SK-N-SH treated with all-trans-retinoic acid at 6 μM for 48 hours (cell line): ENCODE measurements at regions not wholly inside any gene's neighbourhood (a gene's known extent, or its start where the extent isn't known, plus 50 kb on each side); places are given as distances from the start of the nearest gene placed in this dataset.

Experiments
- ATAC-seq: fragments of 200-7000 bp; cut with Tn5 transposase; 3 replicates; pipeline ENCODE4 v1.9.1; 2020; ENCODE audit warnings: mild to moderate bottlenecking, moderate library complexity
- ARNTL ChIP-seq: fragments of 450-650 bp; formaldehyde crosslinking; IDR thresholded peaks from 2 replicates; pipeline ENCODE4 v1.5.0; 2020; ENCODE audit warnings: low read depth, mild to moderate bottlenecking, moderate library complexity, borderline replicate concordance
- BACH2 ChIP-seq: fragments of 250-450 bp; sonication (Bioruptor Pico); IDR thresholded peaks from 2 replicates; pipeline ENCODE4 v1.9.0; 2021; ENCODE audit warnings: mild to moderate bottlenecking, borderline replicate concordance
- CSDC2 ChIP-seq: fragments of 250-450 bp; sonication (Bioruptor Pico); IDR thresholded peaks from 2 replicates; pipeline ENCODE4 v1.5.0; 2020; ENCODE audit warnings: mild to moderate bottlenecking, moderate library complexity
- ESRRG ChIP-seq: fragments of 250-450 bp; sonication (Bioruptor Pico); IDR thresholded peaks from 2 replicates; pipeline ENCODE4 v1.6.1; 2021; ENCODE audit warnings: mild to moderate bottlenecking
- GLIS3 ChIP-seq: fragments of 250-450 bp; sonication (Bioruptor Pico); IDR thresholded peaks from 2 replicates; pipeline ENCODE4 v1.5.0; 2020; ENCODE audit warnings: mild to moderate bottlenecking, moderate library complexity
- ISL1 ChIP-seq: fragments of 250-450 bp; sonication (Bioruptor Pico); IDR thresholded peaks from 2 replicates; pipeline ENCODE4 v2.1.2; 2022; ENCODE audit warnings: mild to moderate bottlenecking, moderate library complexity
- OSR1 ChIP-seq: fragments of 250-450 bp; sonication (Bioruptor Pico); IDR thresholded peaks from 2 replicates; pipeline ENCODE4 v1.8.0; 2022; ENCODE audit warnings: moderate library complexity, mild to moderate bottlenecking, inconsistent platforms
- PPARA ChIP-seq: fragments of 250-450 bp; sonication (Bioruptor Pico); IDR thresholded peaks from 2 replicates; pipeline ENCODE4 v1.5.0; 2020; ENCODE audit warnings: mild to moderate bottlenecking, borderline replicate concordance
- RARB ChIP-seq: fragments of 250-450 bp; sonication (Bioruptor Pico); IDR thresholded peaks from 2 replicates; pipeline ENCODE4 v1.8.0; 2021; ENCODE audit warnings: mild to moderate bottlenecking, moderate library complexity
- SNAI2 ChIP-seq: fragments of 250-450 bp; sonication (Bioruptor Pico); IDR thresholded peaks from 2 replicates; pipeline ENCODE4 v1.5.0; 2020; ENCODE audit warnings: mild to moderate bottlenecking, moderate library complexity
- TCF4 ChIP-seq: fragments of 250-450 bp; sonication (Bioruptor Pico); IDR thresholded peaks from 2 replicates; pipeline ENCODE4 v1.8.0; 2021; ENCODE audit warnings: mild to moderate bottlenecking, moderate library complexity, borderline replicate concordance
- TOX ChIP-seq: fragments of 250-450 bp; sonication (Bioruptor Pico); IDR thresholded peaks from 2 replicates; pipeline ENCODE4 v1.8.0; 2021; ENCODE audit warnings: mild to moderate bottlenecking, moderate library complexity, borderline replicate concordance
- ZFP3 ChIP-seq: fragments of 250-450 bp; sonication (Bioruptor Pico); IDR thresholded peaks from 2 replicates; pipeline ENCODE4 v1.5.0; 2020; ENCODE audit warnings: mild to moderate bottlenecking, moderate library complexity
- ZFP30 ChIP-seq: fragments of 450-650 bp; formaldehyde crosslinking; IDR thresholded peaks from 2 replicates; pipeline ENCODE4 v1.5.0; 2022; ENCODE audit warnings: mild to moderate bottlenecking, moderate library complexity
- ZNF565 ChIP-seq: fragments of 450-650 bp; formaldehyde crosslinking; conservative IDR thresholded peaks from 2 replicates; pipeline ENCODE4 v1.5.0; 2020; ENCODE audit warnings: low read depth, mild to moderate bottlenecking, moderate library complexity
- ZNF70 ChIP-seq: fragments of 450-650 bp; formaldehyde crosslinking; IDR thresholded peaks from 2 replicates; pipeline ENCODE4 v1.5.0; 2020; ENCODE audit warnings: mild to moderate bottlenecking, moderate library complexity
- ZNF8 ChIP-seq: fragments of 450-650 bp; formaldehyde crosslinking; IDR thresholded peaks from 2 replicates; pipeline ENCODE4 v1.5.0; 2020; ENCODE audit warnings: mild to moderate bottlenecking, moderate library complexity
- TF ChIP-seq, protein P1 (sequence below): fragments of 250-450 bp; sonication (Bioruptor Pico); IDR thresholded peaks from 2 replicates; pipeline ENCODE4 v1.5.0; 2020; ENCODE audit warnings: mild to moderate bottlenecking, moderate library complexity
- TF ChIP-seq, protein P2 (sequence below): fragments of 250-450 bp; sonication (Bioruptor Pico); IDR thresholded peaks from 2 replicates; pipeline ENCODE4 v1.8.0; 2021; ENCODE audit warnings: low read depth, mild to moderate bottlenecking, moderate library complexity, borderline replicate concordance
- TF ChIP-seq, protein P3 (sequence below): fragments of 250-450 bp; sonication (Bioruptor Pico); IDR thresholded peaks from 2 replicates; pipeline ENCODE4 v1.5.1; 2020; ENCODE audit warnings: low read depth, mild to moderate bottlenecking, moderate library complexity
- TF ChIP-seq, protein P4 (sequence below): fragments of 250-450 bp; sonication (Bioruptor Pico); IDR thresholded peaks from 2 replicates; pipeline ENCODE4 v1.8.0; 2020; ENCODE audit warnings: mild to moderate bottlenecking, moderate library complexity, borderline replicate concordance

DNA sequence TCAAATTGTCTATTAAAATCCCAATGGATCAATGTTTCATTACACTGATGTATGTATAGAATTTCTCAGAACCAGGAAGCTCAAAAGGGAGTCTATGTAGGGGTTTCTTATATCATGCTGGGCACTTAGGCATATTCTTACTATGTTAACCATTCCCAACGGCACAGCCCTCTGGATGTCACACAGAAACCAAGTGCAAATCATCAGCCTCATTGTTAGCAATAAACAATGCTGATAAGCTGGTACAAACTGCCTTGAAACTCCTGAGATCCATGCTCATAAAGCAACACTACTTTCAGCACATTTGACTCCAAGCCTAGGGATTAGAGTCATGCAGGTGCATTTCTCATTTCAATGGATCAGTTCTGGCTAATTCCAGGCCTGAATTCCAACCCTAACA lies 730.2 kb upstream of the SLC39A10 start:
- no peak for ATAC-seq
- TF ChIP-seq SNAI2 (CRISPR knock-in tag) (no peak), GLIS3 (CRISPR knock-in tag) (no peak), ZNF565 (no peak)

DNA sequence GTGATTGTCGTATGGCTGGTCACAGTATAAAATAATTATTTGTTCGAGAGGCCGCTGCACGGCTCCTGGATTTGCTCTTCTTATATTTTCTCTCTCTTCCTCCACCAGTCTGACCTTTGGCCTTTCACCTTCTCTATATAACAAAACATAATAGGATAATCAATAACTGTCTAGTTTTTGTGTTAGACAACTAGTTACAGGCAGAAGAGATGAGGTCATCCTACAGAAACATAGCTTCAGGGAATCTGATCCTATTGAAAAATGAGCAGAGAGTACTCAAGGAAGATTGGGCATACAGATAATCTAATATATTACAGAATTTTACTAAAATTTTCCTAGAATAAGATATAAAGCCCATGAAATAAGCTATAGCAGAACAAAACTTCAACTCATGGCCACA lies 731.3 kb upstream of the SLC39A10 start:
- ATAC-seq: no peak
- TF ChIP-seq ZNF565 (no peak), ZFP3 (CRISPR knock-in tag) (no peak)

DNA sequence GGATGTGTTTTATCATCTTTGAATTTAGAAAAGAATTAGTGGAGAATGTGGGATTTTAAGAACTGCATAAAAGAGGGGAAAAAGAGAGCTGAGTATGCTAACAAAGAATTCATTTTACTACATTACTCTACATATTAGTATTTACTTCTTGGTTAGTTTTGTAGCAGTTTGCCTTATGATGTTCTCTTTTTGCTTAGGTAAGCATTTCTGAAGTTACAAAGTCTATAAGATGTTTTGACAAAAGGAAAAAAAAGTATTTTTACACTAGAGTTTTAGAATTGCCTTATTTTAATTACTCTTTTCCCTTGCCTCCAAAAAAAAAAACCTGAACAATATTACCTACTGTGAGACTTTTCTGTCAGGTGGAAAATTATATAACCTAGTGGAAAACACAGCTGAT lies 739.5 kb upstream of the SLC39A10 start:
- ATAC-seq: no peak
- TF ChIP-seq ZNF70 (CRISPR knock-in tag): no peak
- TF ChIP-seq RARB (CRISPR knock-in tag): no peak
- no peak for TF ChIP-seq ZFP30 (CRISPR knock-in tag)
- no peak for TF ChIP-seq CSDC2
- TF ChIP-seq TOX (CRISPR knock-in tag): no peak
- TF ChIP-seq ESRRG (CRISPR knock-in tag): no peak
- TF ChIP-seq, protein P1, sequence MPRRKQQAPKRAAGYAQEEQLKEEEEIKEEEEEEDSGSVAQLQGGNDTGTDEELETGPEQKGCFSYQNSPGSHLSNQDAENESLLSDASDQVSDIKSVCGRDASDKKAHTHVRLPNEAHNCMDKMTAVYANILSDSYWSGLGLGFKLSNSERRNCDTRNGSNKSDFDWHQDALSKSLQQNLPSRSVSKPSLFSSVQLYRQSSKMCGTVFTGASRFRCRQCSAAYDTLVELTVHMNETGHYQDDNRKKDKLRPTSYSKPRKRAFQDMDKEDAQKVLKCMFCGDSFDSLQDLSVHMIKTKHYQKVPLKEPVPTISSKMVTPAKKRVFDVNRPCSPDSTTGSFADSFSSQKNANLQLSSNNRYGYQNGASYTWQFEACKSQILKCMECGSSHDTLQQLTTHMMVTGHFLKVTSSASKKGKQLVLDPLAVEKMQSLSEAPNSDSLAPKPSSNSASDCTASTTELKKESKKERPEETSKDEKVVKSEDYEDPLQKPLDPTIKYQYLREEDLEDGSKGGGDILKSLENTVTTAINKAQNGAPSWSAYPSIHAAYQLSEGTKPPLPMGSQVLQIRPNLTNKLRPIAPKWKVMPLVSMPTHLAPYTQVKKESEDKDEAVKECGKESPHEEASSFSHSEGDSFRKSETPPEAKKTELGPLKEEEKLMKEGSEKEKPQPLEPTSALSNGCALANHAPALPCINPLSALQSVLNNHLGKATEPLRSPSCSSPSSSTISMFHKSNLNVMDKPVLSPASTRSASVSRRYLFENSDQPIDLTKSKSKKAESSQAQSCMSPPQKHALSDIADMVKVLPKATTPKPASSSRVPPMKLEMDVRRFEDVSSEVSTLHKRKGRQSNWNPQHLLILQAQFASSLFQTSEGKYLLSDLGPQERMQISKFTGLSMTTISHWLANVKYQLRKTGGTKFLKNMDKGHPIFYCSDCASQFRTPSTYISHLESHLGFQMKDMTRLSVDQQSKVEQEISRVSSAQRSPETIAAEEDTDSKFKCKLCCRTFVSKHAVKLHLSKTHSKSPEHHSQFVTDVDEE: no peak
- TF ChIP-seq OSR1 (CRISPR knock-in tag): no peak
- TF ChIP-seq ISL1: no peak
- TF ChIP-seq ZNF8: no peak
- no peak for TF ChIP-seq PPARA
- TF ChIP-seq, protein P2, sequence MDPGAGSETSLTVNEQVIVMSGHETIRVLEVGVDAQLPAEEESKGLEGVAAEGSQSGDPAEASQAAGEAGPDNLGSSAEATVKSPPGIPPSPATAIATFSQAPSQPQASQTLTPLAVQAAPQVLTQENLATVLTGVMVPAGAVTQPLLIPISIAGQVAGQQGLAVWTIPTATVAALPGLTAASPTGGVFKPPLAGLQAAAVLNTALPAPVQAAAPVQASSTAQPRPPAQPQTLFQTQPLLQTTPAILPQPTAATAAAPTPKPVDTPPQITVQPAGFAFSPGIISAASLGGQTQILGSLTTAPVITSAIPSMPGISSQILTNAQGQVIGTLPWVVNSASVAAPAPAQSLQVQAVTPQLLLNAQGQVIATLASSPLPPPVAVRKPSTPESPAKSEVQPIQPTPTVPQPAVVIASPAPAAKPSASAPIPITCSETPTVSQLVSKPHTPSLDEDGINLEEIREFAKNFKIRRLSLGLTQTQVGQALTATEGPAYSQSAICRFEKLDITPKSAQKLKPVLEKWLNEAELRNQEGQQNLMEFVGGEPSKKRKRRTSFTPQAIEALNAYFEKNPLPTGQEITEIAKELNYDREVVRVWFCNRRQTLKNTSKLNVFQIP (CRISPR knock-in tag): no peak
- TF ChIP-seq, protein P3, sequence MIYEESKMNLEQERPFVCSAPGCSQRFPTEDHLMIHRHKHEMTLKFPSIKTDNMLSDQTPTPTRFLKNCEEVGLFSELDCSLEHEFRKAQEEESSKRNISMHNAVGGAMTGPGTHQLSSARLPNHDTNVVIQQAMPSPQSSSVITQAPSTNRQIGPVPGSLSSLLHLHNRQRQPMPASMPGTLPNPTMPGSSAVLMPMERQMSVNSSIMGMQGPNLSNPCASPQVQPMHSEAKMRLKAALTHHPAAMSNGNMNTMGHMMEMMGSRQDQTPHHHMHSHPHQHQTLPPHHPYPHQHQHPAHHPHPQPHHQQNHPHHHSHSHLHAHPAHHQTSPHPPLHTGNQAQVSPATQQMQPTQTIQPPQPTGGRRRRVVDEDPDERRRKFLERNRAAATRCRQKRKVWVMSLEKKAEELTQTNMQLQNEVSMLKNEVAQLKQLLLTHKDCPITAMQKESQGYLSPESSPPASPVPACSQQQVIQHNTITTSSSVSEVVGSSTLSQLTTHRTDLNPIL (CRISPR knock-in tag): no peak

DNA sequence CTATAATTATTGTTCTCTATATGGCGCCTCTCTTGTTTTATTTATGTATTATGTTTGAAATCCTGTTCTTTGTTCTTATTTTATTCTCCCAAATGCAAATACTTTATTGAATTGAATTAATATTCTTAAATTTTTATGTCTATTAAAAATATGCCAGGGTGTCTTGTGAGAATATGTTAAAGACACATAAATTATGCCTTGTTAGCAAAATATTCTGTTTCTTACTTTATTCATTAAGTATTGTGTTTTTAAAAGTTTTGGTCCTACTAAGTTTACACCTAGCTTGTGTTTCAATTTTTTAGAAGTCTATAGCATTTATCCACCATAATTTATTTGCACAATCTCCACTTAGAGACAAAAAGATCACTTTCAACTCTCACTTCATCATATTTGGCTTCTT lies 741.5 kb upstream of the SLC39A10 start:
- no peak for TF ChIP-seq ZNF70 (CRISPR knock-in tag)
- TF ChIP-seq, protein P4, sequence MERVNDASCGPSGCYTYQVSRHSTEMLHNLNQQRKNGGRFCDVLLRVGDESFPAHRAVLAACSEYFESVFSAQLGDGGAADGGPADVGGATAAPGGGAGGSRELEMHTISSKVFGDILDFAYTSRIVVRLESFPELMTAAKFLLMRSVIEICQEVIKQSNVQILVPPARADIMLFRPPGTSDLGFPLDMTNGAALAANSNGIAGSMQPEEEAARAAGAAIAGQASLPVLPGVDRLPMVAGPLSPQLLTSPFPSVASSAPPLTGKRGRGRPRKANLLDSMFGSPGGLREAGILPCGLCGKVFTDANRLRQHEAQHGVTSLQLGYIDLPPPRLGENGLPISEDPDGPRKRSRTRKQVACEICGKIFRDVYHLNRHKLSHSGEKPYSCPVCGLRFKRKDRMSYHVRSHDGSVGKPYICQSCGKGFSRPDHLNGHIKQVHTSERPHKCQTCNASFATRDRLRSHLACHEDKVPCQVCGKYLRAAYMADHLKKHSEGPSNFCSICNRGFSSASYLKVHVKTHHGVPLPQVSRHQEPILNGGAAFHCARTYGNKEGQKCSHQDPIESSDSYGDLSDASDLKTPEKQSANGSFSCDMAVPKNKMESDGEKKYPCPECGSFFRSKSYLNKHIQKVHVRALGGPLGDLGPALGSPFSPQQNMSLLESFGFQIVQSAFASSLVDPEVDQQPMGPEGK (CRISPR knock-in tag): no peak
- no peak for TF ChIP-seq GLIS3 (CRISPR knock-in tag)
- TF ChIP-seq ZNF565: no peak
- no peak for TF ChIP-seq ARNTL
- TF ChIP-seq, protein P3 (CRISPR knock-in tag): no peak
- TF ChIP-seq RARB (CRISPR knock-in tag): no peak
- no peak for TF ChIP-seq ZNF8
- TF ChIP-seq PPARA: no peak
- TF ChIP-seq TCF4 (CRISPR knock-in tag): no peak
- no peak for TF ChIP-seq ZFP3 (CRISPR knock-in tag)
- TF ChIP-seq, protein P2 (CRISPR knock-in tag): no peak
- TF ChIP-seq SNAI2 (CRISPR knock-in tag): no peak
- TF ChIP-seq CSDC2: no peak
- no peak for TF ChIP-seq BACH2 (CRISPR knock-in tag)
- ATAC-seq: no peak
